HG03457 (cell line): ENCODE measurements at regions not wholly inside any gene's neighbourhood (a gene's known extent, or its start where the extent isn't known, plus 50 kb on each side); places are given as distances from the start of the nearest gene placed in this dataset.

Source experiments
- ATAC-seq: cut with Tn5 transposase; IDR thresholded peaks from one replicate; pipeline ENCODE4 v1.9.1; 2021; ENCODE audit warnings: moderate number of reproducible peaks; ENCODE audit not compliant: unreplicated experiment

GRCh38 chr2:177314722-177315264 lies 50.3 kb upstream of the NFE2L2 start:
- no peak for ATAC-seq

GRCh38 chr2:177315364-177315763 lies 50.8 kb upstream of the NFE2L2 start:
- ATAC-seq, result no peak

DNA sequence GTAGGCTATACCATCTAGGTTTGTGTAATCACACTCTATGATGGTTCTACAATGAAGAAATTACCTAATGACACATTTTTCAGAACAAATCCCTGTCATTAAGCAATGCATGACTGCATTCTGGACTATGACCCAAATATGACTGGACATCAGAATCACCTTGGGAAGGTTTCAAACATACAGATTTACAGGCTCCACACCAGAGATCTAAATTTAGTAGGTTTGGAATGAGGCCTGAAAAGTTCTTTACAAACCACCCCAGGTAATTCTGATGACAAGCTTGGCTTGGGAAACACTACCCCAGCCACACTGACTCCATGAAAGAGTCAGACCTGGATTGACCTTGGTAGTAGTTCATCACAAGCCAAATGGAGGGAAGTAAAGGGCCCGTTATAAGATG lies 52.2 kb upstream of the NFE2L2 start:
- no peak for ATAC-seq

DNA sequence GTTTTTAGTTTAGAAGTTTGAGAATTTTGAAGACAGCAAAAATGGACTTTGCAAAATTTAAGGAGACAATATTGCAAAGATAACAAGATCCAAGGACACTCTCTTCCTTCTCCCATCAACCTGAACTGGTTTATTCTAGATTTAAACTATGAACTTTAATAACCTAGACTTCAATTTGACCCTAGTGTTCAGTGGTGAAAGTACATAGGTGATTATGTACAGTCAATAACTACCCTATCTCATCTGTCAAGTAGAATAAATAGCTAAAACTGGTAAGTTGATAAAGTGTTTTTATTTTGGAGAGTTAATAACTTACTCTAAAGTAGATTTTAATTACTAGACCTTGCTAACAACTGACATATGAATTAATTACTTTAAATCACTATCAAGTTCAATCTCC lies 52.9 kb upstream of the NFE2L2 start:
- no peak for ATAC-seq

DNA sequence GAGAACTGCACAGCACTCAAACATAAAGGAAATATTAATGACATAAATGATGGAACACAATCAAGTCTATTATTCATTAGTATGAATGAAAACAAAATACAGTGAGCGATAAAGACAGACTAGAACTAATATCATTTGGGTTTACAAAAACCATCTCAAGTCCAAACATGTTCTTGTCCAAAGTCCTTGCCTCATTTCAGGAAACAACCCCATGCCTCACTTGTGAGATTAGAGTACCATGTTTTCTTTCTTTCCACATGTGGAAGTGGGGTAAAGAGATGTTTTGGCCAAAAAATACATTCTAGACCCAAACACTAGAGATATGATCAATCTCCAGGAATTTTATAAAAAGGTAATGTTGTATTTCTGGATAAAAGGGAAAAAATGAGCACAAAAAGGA lies 53.3 kb upstream of the NFE2L2 start:
- no peak for ATAC-seq

DNA sequence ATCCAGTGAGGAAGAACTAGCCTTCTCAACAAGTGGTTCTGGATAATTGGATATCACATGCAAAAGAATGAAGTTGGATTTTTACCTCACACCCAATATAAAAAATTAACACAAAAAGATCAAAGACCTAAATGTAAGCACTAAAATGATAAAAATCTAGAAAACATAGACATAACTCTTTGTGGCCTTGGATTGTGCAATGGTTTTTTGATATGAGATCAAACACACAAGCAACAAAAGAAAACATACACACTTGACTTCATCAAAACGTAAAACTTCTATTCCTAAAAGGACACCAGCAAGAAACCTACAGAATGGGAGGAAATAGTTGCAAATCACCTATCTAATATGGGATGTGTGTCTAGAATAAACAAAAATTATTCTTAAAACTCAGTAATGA lies 54.1 kb upstream of the NFE2L2 start:
- no peak for ATAC-seq

GRCh38 chr2:177320596-177320995 lies 56.1 kb upstream of the NFE2L2 start:
- no peak for ATAC-seq

- ATAC-seq, result no peak
Measured at GRCh38 chr2:177322801-177323261, 58.3 kb upstream of the NFE2L2 start.

DNA sequence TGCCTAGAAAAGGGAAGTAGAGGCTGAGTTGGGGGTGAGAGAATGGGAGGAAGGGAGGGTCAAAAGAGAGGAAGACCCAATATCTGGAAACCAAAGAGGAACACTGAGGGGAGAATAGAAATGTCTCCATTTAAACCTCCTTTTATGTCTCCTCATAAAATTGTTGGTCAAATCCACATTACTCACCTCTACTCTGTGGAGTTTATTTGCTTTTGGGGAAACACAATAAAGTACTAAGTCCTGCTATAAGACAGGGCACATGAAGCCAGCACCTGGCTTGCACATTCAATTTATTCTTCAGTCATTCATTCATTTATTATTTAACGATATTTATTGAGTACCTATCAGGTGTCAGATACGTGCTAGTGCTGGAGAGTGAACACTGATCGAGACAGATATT lies 60.3 kb upstream of the NFE2L2 start:
- ATAC-seq, result no peak

DNA sequence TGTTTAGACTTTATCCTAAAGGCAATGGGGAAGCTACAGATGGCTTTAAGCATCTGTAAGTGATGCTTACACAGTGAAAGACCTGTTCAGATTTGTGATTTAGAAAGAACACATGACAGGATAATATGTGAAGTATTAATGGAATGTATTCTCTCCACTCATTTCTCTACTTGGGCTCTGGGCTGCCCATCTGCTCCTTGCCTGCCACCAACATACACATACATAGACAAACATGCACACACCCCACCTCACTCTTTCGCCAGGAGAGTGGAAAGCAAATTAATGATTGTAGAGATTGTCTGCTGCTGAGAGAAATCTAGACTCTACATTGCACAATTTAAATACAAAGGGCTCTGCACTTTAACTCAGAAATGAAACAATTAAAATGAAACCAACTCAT lies 61.0 kb upstream of the NFE2L2 start:
- ATAC-seq, result peak; percentile 82

DNA sequence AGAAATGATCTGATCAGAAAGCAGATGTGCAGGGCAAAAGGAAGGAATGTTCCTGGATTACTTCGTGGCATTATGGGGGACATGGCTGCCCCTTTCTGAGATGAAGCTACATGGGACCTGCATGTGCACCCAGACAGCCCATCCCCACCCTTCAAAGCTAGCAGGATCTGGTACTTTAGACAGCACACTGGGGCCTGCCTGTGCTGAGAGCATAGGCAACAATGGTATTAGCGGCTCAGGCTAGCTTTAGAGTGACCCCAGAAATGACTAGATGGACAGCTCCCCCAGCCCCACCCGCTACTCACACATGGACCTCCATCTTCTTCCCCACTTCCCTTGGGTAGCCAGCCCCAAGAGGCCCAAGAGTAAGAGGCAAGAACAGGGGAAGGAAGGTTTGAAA lies 61.5 kb upstream of the NFE2L2 start:
- peak; percentile 7 for ATAC-seq

DNA sequence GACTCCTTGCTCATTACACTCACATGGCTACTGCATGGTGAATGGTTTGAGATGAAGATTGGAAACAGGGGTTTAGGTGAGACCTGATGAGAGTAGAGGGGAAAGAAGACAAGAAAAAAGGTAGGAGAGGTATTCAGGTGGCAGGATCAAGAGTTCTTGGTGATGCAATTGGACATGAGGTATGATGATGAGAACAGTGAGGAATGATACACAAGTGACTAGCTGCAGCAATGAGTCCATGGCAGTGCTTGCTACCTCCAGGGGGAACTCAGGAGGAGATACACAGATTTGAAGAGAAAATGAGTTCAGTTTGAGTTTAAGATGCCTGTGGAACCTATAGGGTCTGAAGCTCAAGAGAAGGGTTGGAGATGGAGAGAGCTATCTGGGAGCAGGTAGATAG lies 62.1 kb upstream of the NFE2L2 start:
- ATAC-seq, result no peak

- no peak for ATAC-seq
Measured at GRCh38 chr2:177327009-177327408, 62.5 kb upstream of the NFE2L2 start.

- ATAC-seq, result no peak
Measured at GRCh38 chr2:177328056-177328455, 63.5 kb upstream of the NFE2L2 start.

GRCh38 chr2:177329064-177329463 lies 63.5 kb upstream of the AGPS start:
- no peak for ATAC-seq

- ATAC-seq, result no peak
Measured at GRCh38 chr2:177331466-177331997, 61.0 kb upstream of the AGPS start.

DNA sequence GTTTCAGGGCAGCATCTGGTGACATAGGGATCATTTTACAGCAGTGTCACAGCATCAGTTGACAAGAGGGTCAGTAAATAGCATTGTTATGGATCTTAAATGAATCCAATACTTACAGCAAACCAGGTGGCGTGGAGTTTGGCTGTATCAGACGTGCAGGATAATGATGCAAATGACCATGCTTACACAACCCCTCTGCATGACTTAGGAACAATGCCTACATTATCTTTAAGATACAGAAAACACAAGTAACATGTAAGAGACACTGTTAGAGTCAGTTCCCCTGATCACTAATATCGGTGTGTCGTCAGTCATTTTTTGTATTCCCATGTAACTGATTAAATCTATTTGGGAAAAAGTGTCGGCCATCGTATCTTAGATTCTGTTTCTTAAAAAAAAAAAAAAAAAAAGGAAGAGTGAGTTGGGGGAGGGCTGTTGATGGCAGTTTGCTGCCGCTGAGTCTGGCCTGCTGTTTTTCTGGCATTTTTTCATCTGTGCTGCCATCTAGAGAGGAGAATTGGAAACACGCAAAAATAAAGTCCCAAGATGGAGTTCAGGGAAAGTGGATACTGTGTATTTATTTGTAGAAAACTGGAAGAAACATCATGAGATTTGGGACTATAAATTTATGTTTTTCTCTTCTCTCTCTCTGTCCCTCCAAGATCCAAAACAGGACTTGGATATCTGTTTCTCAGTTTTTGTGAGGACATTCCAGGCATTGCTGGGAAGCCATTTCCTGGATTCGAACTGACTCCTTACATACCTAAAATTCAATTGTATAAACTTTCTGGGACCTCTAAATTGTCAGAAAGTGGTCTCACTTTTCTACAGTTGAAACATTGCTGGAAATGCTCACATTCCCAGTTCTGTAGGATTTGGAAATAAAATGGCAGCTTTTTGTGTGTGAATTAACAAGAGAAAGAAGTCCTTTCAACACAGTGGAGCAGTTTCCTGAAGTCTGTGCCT lies 60.3 kb upstream of the AGPS start:
- ATAC-seq, result no peak

DNA sequence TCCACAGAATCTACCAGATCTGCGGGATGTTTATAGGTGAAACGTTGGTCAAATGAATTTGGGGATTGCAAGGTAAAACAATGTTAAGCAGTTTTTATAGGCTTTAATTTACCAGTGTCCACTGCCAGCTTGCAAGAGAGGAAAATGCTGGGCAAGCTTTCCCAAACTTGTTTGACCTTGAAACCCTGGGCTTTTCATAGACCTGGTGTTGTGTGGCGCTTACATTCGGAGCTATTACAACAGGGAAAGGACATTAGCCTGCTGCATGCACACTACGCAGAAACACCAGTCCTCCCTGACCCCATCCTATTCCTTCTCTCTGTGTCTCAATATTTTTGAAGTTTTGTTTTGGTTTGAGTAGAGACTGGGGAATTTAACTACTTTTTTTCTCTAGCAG lies 59.6 kb upstream of the AGPS start:
- ATAC-seq, result no peak

DNA sequence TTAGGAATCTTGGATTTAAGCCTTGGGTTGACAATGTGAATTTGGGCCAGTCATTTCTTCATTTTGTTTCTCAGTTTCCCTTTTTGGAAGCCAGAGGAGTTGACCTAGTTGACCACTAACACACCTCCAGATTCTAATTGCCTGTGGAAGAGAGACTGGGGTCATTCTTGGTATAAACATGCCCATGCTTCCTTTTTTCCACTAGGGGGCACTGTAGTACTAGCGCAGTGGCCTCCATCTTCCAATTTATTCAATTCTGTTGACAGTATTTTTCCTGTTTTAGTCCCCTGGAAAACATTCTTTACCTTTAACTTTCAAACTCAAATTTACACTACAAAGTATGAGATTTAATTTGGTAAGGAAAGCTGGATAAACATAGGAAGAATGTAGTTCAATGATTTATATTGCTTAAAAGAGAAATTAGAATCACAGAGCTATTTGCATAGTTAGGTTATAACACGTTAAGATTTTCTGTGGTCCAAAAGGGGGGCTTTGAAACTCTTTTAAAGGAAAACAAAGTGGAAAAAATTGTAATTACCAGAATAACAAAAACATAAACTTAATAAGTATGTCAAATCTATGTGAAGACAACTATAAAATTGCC lies 57.5 kb upstream of the AGPS start:
- ATAC-seq, result no peak

- no peak for ATAC-seq
Measured at GRCh38 chr2:177335917-177336450, 56.6 kb upstream of the AGPS start.

DNA sequence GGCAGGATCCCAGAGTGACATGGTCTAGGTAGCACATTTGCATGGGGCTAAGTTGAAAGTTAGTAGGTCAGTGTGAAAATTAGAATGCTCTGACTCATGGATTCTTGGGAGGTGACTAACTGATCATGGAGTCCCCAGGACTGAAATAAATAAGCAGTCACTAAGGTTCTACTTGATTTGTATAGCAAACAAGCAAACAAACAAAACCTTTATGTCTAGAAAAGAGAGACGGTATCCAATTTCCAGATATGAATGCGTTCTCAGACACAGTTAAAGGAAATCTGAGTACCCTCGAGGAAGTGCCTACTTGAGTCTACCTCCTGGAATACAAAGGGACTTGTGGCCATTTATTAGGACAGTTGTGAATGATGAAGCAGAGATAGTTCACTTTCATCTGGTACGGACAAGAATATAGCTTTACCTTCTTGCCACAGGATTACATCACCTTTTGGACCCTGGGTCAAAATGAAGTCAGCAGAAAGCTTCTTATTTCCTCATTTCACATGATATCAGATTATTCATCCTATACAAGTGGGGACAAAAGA lies 54.3 kb upstream of the AGPS start:
- ATAC-seq, result no peak
